HG02981 (cell line): ENCODE measurements at regions not wholly inside any gene's neighbourhood (a gene's known extent, or its start where the extent isn't known, plus 50 kb on each side); places are given as distances from the start of the nearest gene placed in this dataset.

ENCODE experiments used
- ATAC-seq: cut with Tn5 transposase; IDR thresholded peaks from one replicate; pipeline ENCODE4 v1.9.1; 2021; ENCODE audit warnings: mild to moderate bottlenecking, moderate library complexity; ENCODE audit not compliant: unreplicated experiment

- no peak for ATAC-seq
Measured at GRCh38 chr6:2542101-2542857, 208.4 kb downstream of the MYLK4 start.

- no peak for ATAC-seq
Measured at GRCh38 chr6:2536451-2536850, 214.3 kb downstream of the MYLK4 start.

- no peak for ATAC-seq
Measured at GRCh38 chr6:2535506-2535905, 215.2 kb downstream of the MYLK4 start.

DNA sequence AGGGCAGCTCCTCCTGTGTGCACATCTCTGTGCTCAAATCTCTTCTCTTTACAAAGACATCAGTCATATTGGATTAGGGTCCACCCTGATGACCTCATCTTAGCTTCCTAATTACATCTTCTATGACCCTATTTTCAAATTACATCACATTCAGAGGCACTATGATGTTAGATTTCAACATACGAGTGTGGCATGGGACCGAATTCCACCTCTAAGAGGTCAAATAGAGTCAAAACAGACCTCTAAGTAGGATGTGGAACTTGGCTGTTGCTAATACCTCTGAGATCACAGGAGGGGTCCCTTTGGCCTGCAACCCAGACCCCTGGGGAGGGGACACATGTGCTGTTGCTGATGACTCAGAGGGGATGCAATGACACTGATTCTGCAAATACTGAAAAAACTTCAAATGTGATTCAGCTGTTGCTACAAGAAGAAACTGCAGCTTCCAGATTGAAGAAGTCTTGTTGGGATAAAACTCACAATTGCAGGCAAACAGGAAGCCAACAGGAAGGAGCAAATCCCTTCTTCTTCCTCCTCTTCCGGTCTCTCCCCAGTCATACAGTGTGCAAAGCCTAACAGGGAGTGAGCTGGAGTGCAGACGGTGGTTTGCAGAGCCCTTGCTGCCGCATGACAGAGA, 216.2 kb downstream of the MYLK4 start:
- no peak for ATAC-seq

- ATAC-seq = no peak
Measured at GRCh38 chr6:2531426-2532215, 219.1 kb downstream of the MYLK4 start.

- ATAC-seq = no peak
Measured at GRCh38 chr6:2529211-2529719, 221.5 kb downstream of the MYLK4 start.

DNA sequence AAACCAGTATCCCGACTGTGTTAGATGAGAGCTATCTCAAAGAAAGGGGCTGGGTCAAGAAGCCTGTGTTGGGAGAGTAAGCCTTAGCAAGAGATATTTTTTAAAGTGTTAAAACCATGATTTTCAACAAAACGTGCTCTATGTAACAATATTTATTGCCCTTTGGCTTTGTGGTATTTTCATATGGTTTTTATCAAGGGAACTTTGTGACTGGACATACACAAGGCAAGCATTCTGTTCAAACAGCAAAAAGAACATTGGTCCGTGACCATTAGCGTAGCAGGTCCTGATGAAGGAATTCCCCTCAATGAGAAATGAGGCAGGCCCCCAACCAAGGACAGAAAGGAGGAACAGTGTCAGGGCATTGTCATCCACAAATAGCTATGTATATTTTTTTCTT, 222.6 kb downstream of the MYLK4 start:
- ATAC-seq = no peak

- ATAC-seq = no peak
Measured at GRCh38 chr6:2526766-2527165, 224.0 kb downstream of the MYLK4 start.

GRCh38 chr6:2524090-2524489, 226.6 kb downstream of the MYLK4 start:
- ATAC-seq = no peak

GRCh38 chr6:2523061-2523460, 227.7 kb downstream of the MYLK4 start:
- no peak for ATAC-seq

DNA sequence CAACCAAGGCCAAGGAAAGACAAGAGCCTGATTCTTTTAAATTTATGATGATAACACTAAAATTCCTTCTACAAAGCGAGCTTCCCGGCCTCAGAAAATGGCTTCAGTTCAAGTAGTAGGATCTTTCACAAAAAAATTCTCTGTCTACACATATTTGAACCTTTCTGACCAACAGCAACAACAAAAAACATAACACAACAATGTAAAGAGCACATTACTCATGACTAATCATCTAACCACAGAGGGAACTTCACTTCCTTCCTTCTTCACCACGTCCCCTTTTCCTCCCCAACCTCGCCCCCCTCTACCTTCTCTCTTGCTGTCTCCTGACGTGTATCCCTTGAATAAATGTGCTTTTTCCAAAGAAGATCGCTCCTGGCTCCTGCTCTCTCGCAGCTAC, 228.2 kb downstream of the MYLK4 start:
- ATAC-seq = no peak

- ATAC-seq = no peak
Measured at GRCh38 chr6:2517855-2518473, 232.8 kb downstream of the MYLK4 start.

GRCh38 chr6:2517401-2517800, 233.3 kb downstream of the MYLK4 start:
- ATAC-seq = no peak

GRCh38 chr6:2516059-2516458, 234.7 kb downstream of the MYLK4 start:
- ATAC-seq = no peak

- ATAC-seq = no peak
Measured at GRCh38 chr6:2514965-2515543, 235.7 kb downstream of the MYLK4 start.

DNA sequence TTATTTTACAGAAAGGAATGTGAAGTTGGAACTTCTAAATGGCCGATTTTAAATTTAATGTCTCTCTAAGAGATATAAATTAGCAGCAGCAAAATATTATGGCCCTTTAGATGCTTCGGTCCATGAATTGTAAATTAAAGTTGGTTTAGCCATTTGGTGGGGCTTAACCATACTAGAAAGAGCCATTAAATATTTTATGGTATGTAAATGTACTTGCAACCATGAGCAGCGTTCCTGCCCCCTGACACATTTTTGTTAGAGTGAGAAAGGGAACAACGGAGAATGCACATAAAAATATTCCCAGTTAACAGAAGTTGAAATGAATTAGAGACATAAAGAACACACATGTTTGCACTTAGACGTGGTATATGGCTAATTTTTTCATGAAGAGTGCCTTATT, 237.9 kb downstream of the MYLK4 start:
- ATAC-seq = no peak

- ATAC-seq = no peak
Measured at GRCh38 chr6:2510316-2510715, 240.4 kb downstream of the MYLK4 start.

DNA sequence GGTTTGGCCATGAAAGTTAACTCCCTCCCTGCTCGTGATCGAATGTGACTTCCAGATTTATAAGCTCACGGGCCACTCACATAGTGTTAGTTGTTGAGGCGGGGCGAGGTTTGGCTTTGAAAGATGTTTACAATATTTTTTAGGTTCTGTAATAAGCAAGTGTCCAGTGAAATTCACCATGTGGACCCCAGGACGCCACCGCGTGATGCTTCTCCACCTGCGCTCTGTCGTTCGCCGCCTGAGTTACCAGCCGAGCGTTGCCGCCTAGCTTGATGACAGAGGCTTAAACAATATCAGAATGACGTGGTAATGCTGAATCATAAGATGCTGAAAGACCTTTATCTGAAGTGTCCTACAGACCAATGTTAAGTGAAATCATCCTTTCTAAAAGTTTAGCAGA, 241.0 kb downstream of the MYLK4 start:
- ATAC-seq = no peak

DNA sequence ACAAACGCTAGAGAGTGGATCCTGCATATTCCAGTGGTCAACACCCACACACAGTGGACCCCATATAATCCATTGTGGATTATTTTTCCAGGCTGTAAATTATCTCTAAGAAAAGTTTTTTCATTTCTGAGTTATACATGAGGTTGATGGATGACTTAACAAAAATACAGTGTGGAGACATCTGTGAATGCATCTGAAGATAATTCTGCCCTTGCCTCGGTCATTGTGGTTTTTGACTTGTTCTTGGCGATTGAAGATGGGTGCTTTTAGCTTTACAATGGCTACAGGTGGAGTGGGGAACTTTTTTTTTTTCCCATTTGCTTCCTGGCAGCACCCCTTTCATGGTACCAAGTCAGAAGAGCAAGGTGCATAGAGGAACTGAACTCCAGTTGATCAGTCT, 242.7 kb downstream of the MYLK4 start:
- no peak for ATAC-seq

- no peak for ATAC-seq
Measured at GRCh38 chr6:2507521-2508037, 243.1 kb downstream of the MYLK4 start.

GRCh38 chr6:2507016-2507415, 243.7 kb downstream of the MYLK4 start:
- ATAC-seq = no peak
